ENCODE measurements at regions not wholly inside any gene's neighbourhood (a gene's known extent, or its start where the extent isn't known, plus 50 kb on each side); places are given as distances from the start of the nearest gene placed in this dataset.

- H3K36me3 ChIP-seq (ENCODE audit: control insufficient read depth, insufficient read depth, low read length), result no peaks in the 10 kb centered on the region
- H2BK5ac ChIP-seq (ENCODE audit: low read length), result no peak overlapping the region
- no peak overlapping the region for H3K4me2 ChIP-seq (ENCODE audit: low read length)
- no peak overlapping the region for H2BK15ac ChIP-seq (replicated peaks; ENCODE audit: low read depth)
- H3K18ac ChIP-seq (ENCODE audit: low read length), result no peak overlapping the region
- no peaks in the 10 kb centered on the region for H3K79me1 ChIP-seq (ENCODE audit: low read length)
- no peak overlapping the region for H3K4me3 ChIP-seq (ENCODE audit: low read length)
- H3K4me1 ChIP-seq (ENCODE audit: control insufficient read depth, low read depth, low read length), result peaks cover 2% of the 10 kb centered on the region
- no peaks in the 10 kb centered on the region for H3K79me2 ChIP-seq (ENCODE audit: control insufficient read depth, insufficient read depth, low read length)
- H4K5ac ChIP-seq (ENCODE audit: low read length), result no peak overlapping the region
- H4K8ac ChIP-seq (ENCODE audit: low read depth, low read length), result no peak overlapping the region
- H3K9ac ChIP-seq (ENCODE audit: low read length), result no peak overlapping the region
- no peak overlapping the region for H2AK5ac ChIP-seq (ENCODE audit: low read length)
- no peak overlapping the region for H3K27ac ChIP-seq (ENCODE audit: low read depth, low read length)
- H2BK120ac ChIP-seq (ENCODE audit: low read depth, low read length), result no peak overlapping the region
- H3K23ac ChIP-seq (ENCODE audit: low read length), result no peak overlapping the region
- no peaks in the 10 kb centered on the region for H3K27me3 ChIP-seq (ENCODE audit: insufficient read depth, low read length, poor library complexity)
- H3K56ac ChIP-seq (ENCODE audit: low read length), result no peak overlapping the region
- no CpG with 5 or more reads among the region's 10 CpGs for WGBS (ENCODE audit: extremely low coverage, insufficient coverage, low lambda C conversion rate)
- peak; percentile 85 for DNase-seq
- no peak overlapping the region for H3K4ac ChIP-seq (ENCODE audit: low read depth, low read length)
Measured at GRCh38 chr3:72144773-72145505, 360.0 kb upstream of the PROK2 start.

- no CpG with 5 or more reads among the region's 6 CpGs for WGBS (ENCODE audit: extremely low coverage, insufficient coverage, low lambda C conversion rate)
- Histone ChIP-seq H3K36me3 (ENCODE audit: control insufficient read depth, insufficient read depth, low read length) (no peaks in the 10 kb centered on the region), H3K4ac (ENCODE audit: low read depth, low read length) (no peak overlapping the region), H2AK5ac (ENCODE audit: low read length) (no peak overlapping the region), H3K79me2 (ENCODE audit: control insufficient read depth, insufficient read depth, low read length) (no peaks in the 10 kb centered on the region), H3K23ac (ENCODE audit: low read length) (no peak overlapping the region), H3K4me1 (ENCODE audit: control insufficient read depth, low read depth, low read length) (peaks cover 2% of the 10 kb centered on the region), H4K8ac (ENCODE audit: low read depth, low read length) (no peak overlapping the region), H3K4me3 (ENCODE audit: low read length) (no peak overlapping the region), H3K56ac (ENCODE audit: low read length) (peak overlapping the region; percentile 28), H2BK120ac (ENCODE audit: low read depth, low read length) (no peak overlapping the region), H3K79me1 (ENCODE audit: low read length) (no peaks in the 10 kb centered on the region), H3K9ac (ENCODE audit: low read length) (no peak overlapping the region), H2BK15ac (replicated peaks; ENCODE audit: low read depth) (no peak overlapping the region), H3K27ac (ENCODE audit: low read depth, low read length) (no peak overlapping the region), H4K5ac (ENCODE audit: low read length) (no peak overlapping the region), H3K4me2 (ENCODE audit: low read length) (no peak overlapping the region), H3K27me3 (ENCODE audit: insufficient read depth, low read length, poor library complexity) (no peaks in the 10 kb centered on the region), H3K18ac (ENCODE audit: low read length) (peak overlapping the region; percentile 13), H2BK5ac (ENCODE audit: low read length) (no peak overlapping the region)
- DNase-seq, result no peak
Measured at GRCh38 chr3:72143966-72144717, 359.2 kb upstream of the PROK2 start.

GRCh38 chr3:72143322-72143721 is 358.4 kb upstream of the PROK2 start:
- no peak overlapping the region for H3K56ac ChIP-seq (ENCODE audit: low read length)
- DNase-seq, result no peak

GRCh38 chr3:72142028-72142427 is 357.1 kb upstream of the PROK2 start:
- H3K27me3 ChIP-seq (ENCODE audit: insufficient read depth, low read length, poor library complexity), result no peaks in the 10 kb centered on the region
- H3K27ac ChIP-seq (ENCODE audit: low read depth, low read length), result no peak overlapping the region
- H3K23ac ChIP-seq (ENCODE audit: low read length), result no peak overlapping the region
- DNase-seq, result no peak
- H3K79me2 ChIP-seq (ENCODE audit: control insufficient read depth, insufficient read depth, low read length), result no peaks in the 10 kb centered on the region
- no peak overlapping the region for H3K9ac ChIP-seq (ENCODE audit: low read length)
- H4K8ac ChIP-seq (ENCODE audit: low read depth, low read length), result no peak overlapping the region
- H2BK5ac ChIP-seq (ENCODE audit: low read length), result no peak overlapping the region
- no CpG with 5 or more reads among the region's 1 CpG for WGBS (ENCODE audit: extremely low coverage, insufficient coverage, low lambda C conversion rate)
- no peak overlapping the region for H4K5ac ChIP-seq (ENCODE audit: low read length)
- no peak overlapping the region for H3K18ac ChIP-seq (ENCODE audit: low read length)
- H2BK120ac ChIP-seq (ENCODE audit: low read depth, low read length), result no peak overlapping the region
- H3K4me2 ChIP-seq (ENCODE audit: low read length), result no peak overlapping the region
- H2BK15ac ChIP-seq (replicated peaks; ENCODE audit: low read depth), result no peak overlapping the region
- no peaks in the 10 kb centered on the region for H3K36me3 ChIP-seq (ENCODE audit: control insufficient read depth, insufficient read depth, low read length)
- no peak overlapping the region for H3K4me3 ChIP-seq (ENCODE audit: low read length)
- H2AK5ac ChIP-seq (ENCODE audit: low read length), result no peak overlapping the region
- no peak overlapping the region for H3K4ac ChIP-seq (ENCODE audit: low read depth, low read length)
- no peak overlapping the region for H3K56ac ChIP-seq (ENCODE audit: low read length)
- no peaks in the 10 kb centered on the region for H3K79me1 ChIP-seq (ENCODE audit: low read length)
- peaks cover 2% of the 10 kb centered on the region for H3K4me1 ChIP-seq (ENCODE audit: control insufficient read depth, low read depth, low read length)

More at GRCh38 chr3:72143322-72143721, 358.4 kb upstream of the PROK2 start:
- no peaks in the 10 kb centered on the region for H3K79me2 ChIP-seq (ENCODE audit: control insufficient read depth, insufficient read depth, low read length)
- no peak overlapping the region for H3K9ac ChIP-seq (ENCODE audit: low read length)
- H2BK5ac ChIP-seq (ENCODE audit: low read length), result no peak overlapping the region
- H3K4ac ChIP-seq (ENCODE audit: low read depth, low read length), result no peak overlapping the region
- H3K27ac ChIP-seq (ENCODE audit: low read depth, low read length), result no peak overlapping the region
- H2BK15ac ChIP-seq (replicated peaks; ENCODE audit: low read depth), result no peak overlapping the region
- H3K4me2 ChIP-seq (ENCODE audit: low read length), result no peak overlapping the region
- no peak overlapping the region for H2AK5ac ChIP-seq (ENCODE audit: low read length)
- H3K23ac ChIP-seq (ENCODE audit: low read length), result no peak overlapping the region
- WGBS (ENCODE audit: extremely low coverage, insufficient coverage, low lambda C conversion rate), result no CpG with 5 or more reads among the region's 7 CpGs
- H4K8ac ChIP-seq (ENCODE audit: low read depth, low read length), result no peak overlapping the region
- H3K36me3 ChIP-seq (ENCODE audit: control insufficient read depth, insufficient read depth, low read length), result no peaks in the 10 kb centered on the region
- H3K18ac ChIP-seq (ENCODE audit: low read length), result no peak overlapping the region
- no peak overlapping the region for H2BK120ac ChIP-seq (ENCODE audit: low read depth, low read length)
- H3K4me3 ChIP-seq (ENCODE audit: low read length), result no peak overlapping the region
- H3K79me1 ChIP-seq (ENCODE audit: low read length), result no peaks in the 10 kb centered on the region
- no peaks in the 10 kb centered on the region for H3K27me3 ChIP-seq (ENCODE audit: insufficient read depth, low read length, poor library complexity)
- H4K5ac ChIP-seq (ENCODE audit: low read length), result no peak overlapping the region
- H3K4me1 ChIP-seq (ENCODE audit: control insufficient read depth, low read depth, low read length), result peaks cover 2% of the 10 kb centered on the region

- Histone ChIP-seq H3K27ac (ENCODE audit: low read depth, low read length) (no peak overlapping the region), H3K9ac (ENCODE audit: low read length) (no peak overlapping the region), H3K36me3 (ENCODE audit: control insufficient read depth, insufficient read depth, low read length) (no peaks in the 10 kb centered on the region), H3K27me3 (ENCODE audit: insufficient read depth, low read length, poor library complexity) (no peaks in the 10 kb centered on the region), H4K8ac (ENCODE audit: low read depth, low read length) (no peak overlapping the region), H3K79me1 (ENCODE audit: low read length) (no peaks in the 10 kb centered on the region), H3K23ac (ENCODE audit: low read length) (no peak overlapping the region), H3K4me3 (ENCODE audit: low read length) (no peak overlapping the region), H3K4me2 (ENCODE audit: low read length) (no peak overlapping the region), H2BK120ac (ENCODE audit: low read depth, low read length) (no peak overlapping the region), H2BK15ac (replicated peaks; ENCODE audit: low read depth) (no peak overlapping the region), H3K56ac (ENCODE audit: low read length) (no peak overlapping the region), H2BK5ac (ENCODE audit: low read length) (no peak overlapping the region), H2AK5ac (ENCODE audit: low read length) (no peak overlapping the region), H3K4me1 (ENCODE audit: control insufficient read depth, low read depth, low read length) (peaks cover 2% of the 10 kb centered on the region), H4K5ac (ENCODE audit: low read length) (no peak overlapping the region), H3K79me2 (ENCODE audit: control insufficient read depth, insufficient read depth, low read length) (no peaks in the 10 kb centered on the region), H3K18ac (ENCODE audit: low read length) (no peak overlapping the region), H3K4ac (ENCODE audit: low read depth, low read length) (no peak overlapping the region)
- DNase-seq, result no peak
- WGBS (ENCODE audit: extremely low coverage, insufficient coverage, low lambda C conversion rate), result no CpG with 5 or more reads among the region's 1 CpG
Measured at GRCh38 chr3:72141264-72141663, 356.3 kb upstream of the PROK2 start.

Data from mesendoderm (in vitro differentiated cells).